K562 (cell line): ENCODE measurements at regions not wholly inside any gene's neighbourhood (a gene's known extent, or its start where the extent isn't known, plus 50 kb on each side); places are given as distances from the start of the nearest gene placed in this dataset.

Experiments
- CTCF ChIP-seq, 3 experiments: IDR thresholded peaks in 2 of 3; conservative IDR thresholded peaks in 1 of 3; 2 replicates each; pipeline ENCODE4 v1.5.1; 2011 to 2012; ENCODE audit warnings: low read length in 3 of 3, mild to moderate bottlenecking in 3 of 3, control low read depth in 2 of 3, improper control_type of control experiment in 1 of 3, inconsistent platforms in 1 of 3, low read depth in 1 of 3, mixed read lengths in 1 of 3, moderate library complexity in 1 of 3; ENCODE audit not compliant: insufficient read depth in 2 of 3
- RFX5 ChIP-seq: IDR thresholded peaks from 2 replicates; pipeline ENCODE4 v1.6.1; 2011; ENCODE audit warnings: low read depth, mild to moderate bottlenecking, improper control_type of control experiment, low read length
- TBP ChIP-seq: optimal IDR thresholded peaks from 2 replicates; pipeline ENCODE3; 2011; ENCODE audit warnings: low read depth, low read length, improper control_type of control experiment
- TSC22D4 ChIP-seq: fragments of 450-650 bp; IDR thresholded peaks from 2 replicates; pipeline ENCODE4 v1.6.1; 2016; ENCODE audit warnings: missing genetic modification characterization, missing biosample characterization, control low read depth
- ZNF431 ChIP-seq: sonication (generic); formaldehyde crosslinking; IDR thresholded peaks from 2 replicates; pipeline ENCODE4 v1.8.0; 2022; ENCODE audit warnings: mild to moderate bottlenecking, missing genetic modification reagents
- TF ChIP-seq, protein P1 (sequence below): fragments of 450-650 bp; IDR thresholded peaks from 2 replicates; pipeline ENCODE4 v1.6.1; 2016; ENCODE audit warnings: antibody characterized with exemption

DNA sequence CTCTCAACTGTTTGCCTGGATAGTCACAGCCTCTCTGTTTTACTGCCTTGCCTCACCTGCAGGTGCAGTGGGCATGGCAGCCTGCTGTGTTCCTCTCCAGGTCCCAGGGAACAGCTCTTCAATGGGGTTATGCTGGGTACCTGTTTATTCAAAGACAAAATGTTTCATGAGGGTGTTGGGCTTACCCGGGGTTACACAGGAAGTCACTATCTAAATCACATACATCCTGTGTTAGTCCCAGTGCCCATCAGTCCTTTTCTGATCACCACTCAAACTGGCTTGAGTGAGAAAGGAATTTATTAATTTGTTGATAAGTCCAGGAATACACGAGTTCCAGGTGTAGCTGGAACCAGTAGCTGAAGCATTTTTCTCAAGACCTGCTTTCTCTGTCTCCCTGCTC is 1503.6 kb upstream of the TMEM132C start:
- no peak for TF ChIP-seq RFX5
- no peak for TF ChIP-seq ZNF431 (CRISPR knock-in tag)
- no peak for TF ChIP-seq TBP
- no peak for TF ChIP-seq TSC22D4 (tag)
- TF ChIP-seq CTCF (IDR thresholded peaks at IDR 0.05 in 2 of 3, conservative IDR thresholded peaks at IDR 0.05 in 1 of 3; ENCODE audit: insufficient read depth in 2 of 3, low read depth in 1 of 3, low read length in 3 of 3) = no peak
- TF ChIP-seq, protein P1, sequence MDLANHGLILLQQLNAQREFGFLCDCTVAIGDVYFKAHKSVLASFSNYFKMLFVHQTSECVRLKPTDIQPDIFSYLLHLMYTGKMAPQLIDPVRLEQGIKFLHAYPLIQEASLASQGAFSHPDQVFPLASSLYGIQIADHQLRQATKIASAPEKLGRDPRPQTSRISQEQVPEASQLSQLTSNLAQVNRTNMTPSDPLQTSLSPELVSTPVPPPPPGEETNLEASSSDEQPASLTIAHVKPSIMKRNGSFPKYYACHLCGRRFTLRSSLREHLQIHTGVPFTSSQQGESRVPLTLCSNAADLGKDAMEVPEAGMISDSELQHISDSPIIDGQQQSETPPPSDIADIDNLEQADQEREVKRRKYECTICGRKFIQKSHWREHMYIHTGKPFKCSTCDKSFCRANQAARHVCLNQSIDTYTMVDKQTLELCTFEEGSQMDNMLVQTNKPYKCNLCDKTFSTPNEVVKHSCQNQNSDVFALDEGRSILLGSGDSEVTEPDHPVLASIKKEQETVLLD = no peak
